RWPE1 (cell line): ENCODE measurements at regions not wholly inside any gene's neighbourhood (a gene's known extent, or its start where the extent isn't known, plus 50 kb on each side); places are given as distances from the start of the nearest gene placed in this dataset.

ENCODE experiments used
- CTCF ChIA-PET: fragments of 350-600 bp; sonication (Branson Sonifier 250); formaldehyde crosslinking; extraction: SDS; loops from one replicate; lab custom pipeline; 2021; lab: Yijun Ruan, JAX
- POLR2A ChIA-PET: fragments of 400-600 bp; formaldehyde crosslinking; extraction: SDS; loops from one replicate; lab custom pipeline; 2020; ENCODE audit warnings: antibody characterized with exemption; ENCODE audit not compliant: low non-redundant PET; lab: Yijun Ruan, JAX
- DNase-seq: peaks from one replicate; pipeline ENCODE4 v3.0.0; 2012; ENCODE audit warnings: low spot score
- H3K27ac ChIP-seq: fragments of 450-650 bp; 2 replicates; pipeline ENCODE4 v1.5.1; 2017
- CTCF ChIP-seq: fragments of 450-650 bp; conservative IDR thresholded peaks from 2 replicates; pipeline ENCODE4 v1.5.1; 2017; ENCODE audit warnings: low read depth, mild to moderate bottlenecking

- no peak for DNase-seq
- POLR2A ChIA-PET, result no interaction called here
- TF ChIP-seq CTCF, result no peak
- H3K27ac ChIP-seq, result no peak overlapping the region
- CTCF ChIA-PET, result no interaction called here
Observed at GRCh38 chr9:1140057-1140456, 89.9 kb downstream of the DMRT2 start.

GRCh38 chr9:1151691-1152090 lies 101.5 kb downstream of the DMRT2 start:
- DNase-seq, result no peak
- POLR2A ChIA-PET, result no interaction called here
- CTCF ChIA-PET, result no interaction called here
- TF ChIP-seq CTCF, result no peak
- H3K27ac ChIP-seq, result no peak overlapping the region

GRCh38 chr9:1152171-1152570 lies 102.0 kb downstream of the DMRT2 start:
- DNase-seq, result no peak
- ChIA-PET POLR2A (no interaction called here), CTCF (no interaction called here)
- TF ChIP-seq CTCF, result no peak
- no peak overlapping the region for H3K27ac ChIP-seq

GRCh38 chr9:1154739-1155138 lies 104.6 kb downstream of the DMRT2 start:
- no peak overlapping the region for H3K27ac ChIP-seq
- no peak for TF ChIP-seq CTCF
- no peak for DNase-seq
- POLR2A ChIA-PET, result no interaction called here
- CTCF ChIA-PET, result no interaction called here

- TF ChIP-seq CTCF, result no peak
- H3K27ac ChIP-seq, result no peak overlapping the region
- no peak for DNase-seq
- POLR2A ChIA-PET, result no interaction called here
- CTCF ChIA-PET, result no interaction called here
Observed at GRCh38 chr9:1155602-1156001, 105.4 kb downstream of the DMRT2 start.

GRCh38 chr9:1156794-1157550 lies 106.8 kb downstream of the DMRT2 start:
- POLR2A ChIA-PET, result no interaction called here
- TF ChIP-seq CTCF, result no peak
- no peak for DNase-seq
- CTCF ChIA-PET, result interaction anchor here (0.6 kb wide), 2 partner anchors 246 to 263 kb away, joined by 3 to 4 read pairs; no protein-coding TSS in a partner anchor
- H3K27ac ChIP-seq, result no peak overlapping the region
